Panc1 (cell line): ENCODE measurements at regions not wholly inside any gene's neighbourhood (a gene's known extent, or its start where the extent isn't known, plus 50 kb on each side); places are given as distances from the start of the nearest gene placed in this dataset.

Source experiments
- ATAC-seq: fragments of 200-7000 bp; cut with Tn5 transposase; 2 replicates; pipeline ENCODE4 v1.9.1; 2020; ENCODE audit warnings: mild to moderate bottlenecking, moderate library complexity
- BruUV-seq: library from RNA; stranded (reverse); fragments of 400-500 nt; replicated peaks from 2 replicates; lab custom pipeline; 2021; lab: Mats Ljungman, UMichigan
- CTCF ChIA-PET: fragments of 300-600 bp; sonication (Branson Sonifier 250); formaldehyde crosslinking; loops from one replicate; lab custom pipeline; 2022; ENCODE audit warnings: antibody characterized with exemption; lab: Charles Lee
- POLR2A ChIA-PET: fragments of 300-600 bp; sonication (Branson Sonifier 250); formaldehyde crosslinking; loops from one replicate; lab custom pipeline; 2022; ENCODE audit warnings: antibody characterized with exemption; lab: Charles Lee
- DNase-seq: peaks from one replicate; pipeline ENCODE4 v3.0.0-alpha.2; 2010; ENCODE audit warnings: low read depth, low spot score
- H3K27ac ChIP-seq: 2 replicates; pipeline ENCODE4 v1.5.1; 2011; ENCODE audit warnings: mild to moderate bottlenecking, low read length, inconsistent platforms
- H3K27me3 ChIP-seq: fragments of 200-500 bp; sonication (Bioruptor generic); 2 replicates; pipeline ENCODE4 v1.6.0; 2014; ENCODE audit warnings: low read length, inconsistent platforms; ENCODE audit not compliant: control insufficient read depth, insufficient read depth
- H3K36me3 ChIP-seq: fragments of 200-500 bp; sonication (Bioruptor generic); 2 replicates; pipeline ENCODE4 v1.5.1; 2014; ENCODE audit warnings: inconsistent platforms, mild to moderate bottlenecking, low read length, moderate library complexity; ENCODE audit not compliant: control insufficient read depth, insufficient read depth
- H3K4me1 ChIP-seq: 2 replicates; pipeline ENCODE4 v1.5.1; 2011; ENCODE audit warnings: inconsistent platforms, mild to moderate bottlenecking, low read length, moderate library complexity; ENCODE audit not compliant: control insufficient read depth, insufficient read depth
- H3K4me3 ChIP-seq, 2 experiments: 2 replicates each; pipeline ENCODE4 v1.5.1; 2011 to 2012; ENCODE audit warnings: low read depth in 2 of 2, low read length in 2 of 2, mild to moderate bottlenecking in 2 of 2, inconsistent platforms in 1 of 2, moderate library complexity in 1 of 2
- H3K9me3 ChIP-seq: fragments of 200-500 bp; sonication (Bioruptor generic); 2 replicates; pipeline ENCODE4 v1.5.1; 2014; ENCODE audit warnings: low read depth, mild to moderate bottlenecking, inconsistent platforms, low read length, moderate library complexity; ENCODE audit not compliant: control insufficient read depth, insufficient read depth
- CTCF ChIP-seq: fragments of 450-650 bp; IDR thresholded peaks from 2 replicates; pipeline ENCODE4 v1.5.1; 2017; ENCODE audit warnings: mild to moderate bottlenecking
- POLR2AphosphoS5 ChIP-seq: IDR thresholded peaks from 2 replicates; pipeline ENCODE4 v1.6.1; 2012; ENCODE audit warnings: mild to moderate bottlenecking, low read depth, low read length, moderate library complexity
- REST ChIP-seq, 2 experiments: IDR thresholded peaks; 2 replicates each; pipeline ENCODE4 v1.6.1; 2011 to 2012; ENCODE audit warnings: low read depth in 2 of 2, control low read depth in 1 of 2, low read length in 1 of 2, mild to moderate bottlenecking in 1 of 2, moderate library complexity in 1 of 2; ENCODE audit not compliant: insufficient read depth in 1 of 2
- SIN3A ChIP-seq: IDR thresholded peaks from 2 replicates; pipeline ENCODE4 v1.6.1; 2012; ENCODE audit warnings: low read depth, mild to moderate bottlenecking, low read length, moderate library complexity, borderline replicate concordance; ENCODE audit not compliant: insufficient read depth
- TCF7L2 ChIP-seq: IDR thresholded peaks from 2 replicates; pipeline ENCODE4 v1.6.1; 2011; ENCODE audit warnings: mild to moderate bottlenecking, low read depth, low read length, inconsistent platforms
- in situ Hi-C: cut with HindIII; loops from 2 replicates; pipeline ENCODE4 v1.10.0; 2016; ENCODE audit warnings: low sequenced_read_pairs, low pct_unique_long_range_greater_than_20kb
- intact Hi-C: fragments of 100-400 bp; cut with micrococcal nuclease; formaldehyde crosslinking; loops from one replicate; pipeline ENCODE4 v1.10.0; 2022; ENCODE audit not compliant: unreplicated experiment

GRCh38 chr2:45233301-45233700 lies 224.0 kb upstream of the SIX2 start:
- H3K4me1 ChIP-seq, result peaks cover 8% of the 10 kb centered on the region
- BruUV-seq, result no TSS peak
- no peak overlapping the region for H3K27ac ChIP-seq
- in situ Hi-C loops, result no loop called here
- ChIA-PET POLR2A (no interaction called here), CTCF (no interaction called here)
- H3K9me3 ChIP-seq, result no peaks in the 10 kb centered on the region
- no peak overlapping the region for H3K4me3 ChIP-seq
- DNase-seq (no peak), ATAC-seq (no peak)
- H3K36me3 ChIP-seq, result no peaks in the 10 kb centered on the region
- intact Hi-C loops, result no loop called here
- H3K27me3 ChIP-seq, result no peaks in the 10 kb centered on the region
- no peak for TF ChIP-seq TCF7L2

- TF ChIP-seq REST (IDR thresholded peaks at IDR 0.05; ENCODE audit: insufficient read depth in 1 of 2, low read depth in 2 of 2, low read length in 1 of 2) (no peak), SIN3A (no peak), POLR2AphosphoS5 (no peak), CTCF (no peak), TCF7L2 (no peak)
- H3K27ac ChIP-seq, result no peak overlapping the region
- H3K4me1 ChIP-seq, result peaks cover 3% of the 10 kb centered on the region; the same call in 1 of the 2 replicates
- no peak overlapping the region for H3K4me3 ChIP-seq
- BruUV-seq, result no TSS peak
- H3K36me3 ChIP-seq, result no peaks in the 10 kb centered on the region
- in situ Hi-C loops (no loop called here), intact Hi-C loops (no loop called here)
- DNase-seq, result no peak
- H3K27me3 ChIP-seq, result no peaks in the 10 kb centered on the region
- ATAC-seq, result no peak
- no peaks in the 10 kb centered on the region for H3K9me3 ChIP-seq
- ChIA-PET POLR2A (no interaction called here), CTCF (no interaction called here)
Observed at GRCh38 chr2:45232818-45233217, 223.6 kb upstream of the SIX2 start.

GRCh38 chr2:45229411-45229810 lies 220.2 kb upstream of the SIX2 start:
- in situ Hi-C loops (no loop called here), intact Hi-C loops (no loop called here)
- POLR2A ChIA-PET, result no interaction called here
- CTCF ChIA-PET, result no interaction called here
- no peak for ATAC-seq
- Histone ChIP-seq H3K4me1 (no peaks in the 10 kb centered on the region), H3K9me3 (no peaks in the 10 kb centered on the region), H3K27me3 (no peaks in the 10 kb centered on the region), H3K4me3 (no peak overlapping the region), H3K27ac (no peak overlapping the region), H3K36me3 (no peaks in the 10 kb centered on the region)
- no TSS peak for BruUV-seq
- no peak for DNase-seq
- TF ChIP-seq TCF7L2 (no peak), SIN3A (no peak), REST (IDR thresholded peaks at IDR 0.05; ENCODE audit: insufficient read depth in 1 of 2, low read depth in 2 of 2, low read length in 1 of 2) (no peak), POLR2AphosphoS5 (no peak), CTCF (no peak)
